SK-N-SH (cell line): ENCODE measurements at regions not wholly inside any gene's neighbourhood (a gene's known extent, or its start where the extent isn't known, plus 50 kb on each side); places are given as distances from the start of the nearest gene placed in this dataset.
A peak's percentile ranks its signal among the peaks of the same experiment; 100 is the strongest.

Experiments
- CTCF ChIA-PET: fragments of 300-600, 350-600 bp; formaldehyde crosslinking; extraction: SDS; loops from one replicate; lab custom pipeline; 2021; lab: Yijun Ruan, JAX
- POLR2A ChIA-PET: fragments of 350-600 bp; sonication (Branson Sonifier 250); formaldehyde crosslinking; extraction: SDS; loops from one replicate; lab custom pipeline; 2020; ENCODE audit warnings: antibody characterized with exemption, inconsistent platforms; lab: Yijun Ruan, JAX
- DNase-seq: peaks from one replicate; pipeline ENCODE4 v3.0.0; 2012
- H2AFZ ChIP-seq: fragments of 200-600 bp; sonication (generic); 2 replicates; pipeline ENCODE4 v1.8.1; 2016; ENCODE audit warnings: antibody characterized with exemption, mild to moderate bottlenecking, low read depth
- H3F3A ChIP-seq: fragments of 200-600 bp; sonication (generic); replicated peaks from 2 replicates; pipeline ENCODE3; 2016; ENCODE audit warnings: antibody characterized with exemption, mild to moderate bottlenecking; ENCODE audit not compliant: insufficient read depth
- H3K27ac ChIP-seq, 2 experiments: fragments of 200-500 bp in 1 of 2; fragments of 200-600 bp in 1 of 2; sonication (Bioruptor generic) in 1 of 2; sonication (generic), shearing (Covaris generic) in 1 of 2; 2 replicates each; pipeline versions ENCODE4 v1.5.1 to v1.6.1; 2014 to 2016; ENCODE audit warnings: low read depth in 2 of 2, inconsistent platforms in 1 of 2, low read length in 1 of 2, mild to moderate bottlenecking in 1 of 2, mixed read lengths in 1 of 2
- H3K27me3 ChIP-seq: fragments of 200-600 bp; sonication (generic), shearing (Covaris generic); 2 replicates; pipeline ENCODE4 v1.6.1; 2016; ENCODE audit warnings: mixed run types; ENCODE audit not compliant: insufficient read depth
- H3K36me3 ChIP-seq, 2 experiments: fragments of 200-500 bp in 1 of 2; fragments of 200-600 bp in 1 of 2; sonication (Bioruptor generic) in 1 of 2; sonication (generic) in 1 of 2; replicated peaks in 1 of 2; 2 replicates each; pipeline versions ENCODE3 to v1.5.1; 2014 to 2016; ENCODE audit warnings: low read length in 1 of 2, mild to moderate bottlenecking in 1 of 2; ENCODE audit not compliant: insufficient read depth in 2 of 2, control insufficient read depth in 1 of 2
- H3K4me1 ChIP-seq, 2 experiments: fragments of 200-500 bp in 1 of 2; fragments of 200-600 bp in 1 of 2; sonication (Bioruptor generic) in 1 of 2; sonication (generic), shearing (Covaris generic) in 1 of 2; 2 replicates each; pipeline versions ENCODE4 v1.5.1 to v1.6.1; 2014 to 2016; ENCODE audit warnings: low read depth in 1 of 2, low read length in 1 of 2, mixed run types in 1 of 2; ENCODE audit not compliant: insufficient read depth in 2 of 2, control insufficient read depth in 1 of 2
- H3K4me2 ChIP-seq: fragments of 200-600 bp; sonication (generic), shearing (Covaris generic); 2 replicates; pipeline ENCODE4 v1.6.1; 2017; ENCODE audit warnings: mixed run types
- H3K4me3 ChIP-seq, 2 experiments: fragments of 200-500 bp in 1 of 2; fragments of 200-600 bp in 1 of 2; sonication (Bioruptor generic) in 1 of 2; sonication (generic), shearing (Covaris generic) in 1 of 2; 2 replicates each; pipeline versions ENCODE4 v1.5.1 to v1.8.1; 2014 to 2016; ENCODE audit warnings: low read depth in 2 of 2, inconsistent platforms in 1 of 2, low read length in 1 of 2, mild to moderate bottlenecking in 1 of 2, mixed read lengths in 1 of 2, moderate library complexity in 1 of 2
- H3K79me2 ChIP-seq: fragments of 200-600 bp; sonication (generic); 2 replicates; pipeline ENCODE4 v1.8.1; 2017; ENCODE audit warnings: mild to moderate bottlenecking; ENCODE audit not compliant: insufficient read depth
- H3K9ac ChIP-seq: fragments of 200-600 bp; sonication (generic); 2 replicates; pipeline ENCODE4 v1.6.1; 2017; ENCODE audit warnings: mixed run types
- H3K9me2 ChIP-seq: fragments of 200-600 bp; sonication (generic); 2 replicates; pipeline ENCODE4 v1.6.1; 2017; ENCODE audit warnings: mixed run types
- H3K9me3 ChIP-seq: fragments of 200-600 bp; sonication (generic); 2 replicates; pipeline ENCODE4 v1.6.1; 2017; ENCODE audit warnings: mixed run types, mild to moderate bottlenecking, moderate library complexity
- H4K20me1 ChIP-seq: fragments of 200-600 bp; sonication (generic); 2 replicates; pipeline ENCODE4 v1.6.1; 2017; ENCODE audit warnings: mild to moderate bottlenecking, mixed run types; ENCODE audit not compliant: insufficient read depth
- CHD2 ChIP-seq: fragments of 150-350 bp; IDR thresholded peaks from 2 replicates; pipeline ENCODE4 v1.6.1; 2018; ENCODE audit warnings: low read length; ENCODE audit not compliant: partially characterized antibody
- EP300 ChIP-seq, 2 experiments: IDR thresholded peaks; 2 replicates each; pipeline versions ENCODE4 v1.4.0 to v1.6.1; 2012; ENCODE audit warnings: borderline replicate concordance in 1 of 2, low read depth in 1 of 2, low read length in 1 of 2
- EZH2phosphoT487 ChIP-seq: fragments of 200-600 bp; sonication (generic); IDR thresholded peaks from 2 replicates; pipeline ENCODE4 v1.6.1; 2017; ENCODE audit warnings: low read depth, mixed run types, mild to moderate bottlenecking, antibody characterized with exemption, moderate library complexity, borderline replicate concordance
- FOXJ3 ChIP-seq: sonication (generic); formaldehyde crosslinking; IDR thresholded peaks from 2 replicates; pipeline ENCODE4 v1.5.1; 2020; ENCODE audit warnings: mild to moderate bottlenecking, missing genetic modification reagents
- GATA2 ChIP-seq: sonication (generic); formaldehyde crosslinking; IDR thresholded peaks from 2 replicates; pipeline ENCODE4 v1.5.0; 2020; ENCODE audit warnings: mild to moderate bottlenecking, missing genetic modification reagents
- JUND ChIP-seq: IDR thresholded peaks from 2 replicates; pipeline ENCODE4 v1.4.0; 2012
- NFIC ChIP-seq: IDR thresholded peaks from 2 replicates; pipeline ENCODE4 v1.4.0; 2012; ENCODE audit warnings: borderline replicate concordance
- POLR2AphosphoS5 ChIP-seq: IDR thresholded peaks from 2 replicates; pipeline ENCODE4 v1.6.1; 2012; ENCODE audit warnings: low read depth, low read length
- RAD21 ChIP-seq: IDR thresholded peaks from 2 replicates; pipeline ENCODE4 v1.6.1; 2012; ENCODE audit warnings: mild to moderate bottlenecking, low read length
- RFX5 ChIP-seq: IDR thresholded peaks from 2 replicates; pipeline ENCODE4 v1.6.1; 2012; ENCODE audit warnings: mild to moderate bottlenecking, improper control_type of control experiment, low read length
- SIN3A ChIP-seq: IDR thresholded peaks from 2 replicates; pipeline ENCODE4 v1.6.1; 2012; ENCODE audit warnings: low read depth, mild to moderate bottlenecking, low read length, moderate library complexity, borderline replicate concordance
- SMC3 ChIP-seq: IDR thresholded peaks from 2 replicates; pipeline ENCODE4 v1.6.1; 2012; ENCODE audit warnings: low read depth, low read length, improper control_type of control experiment
- TAF1 ChIP-seq: IDR thresholded peaks from 2 replicates; pipeline ENCODE4 v1.6.1; 2012; ENCODE audit warnings: low read depth, mild to moderate bottlenecking, low read length, moderate library complexity, borderline replicate concordance
- TEAD4 ChIP-seq: IDR thresholded peaks from 2 replicates; pipeline ENCODE4 v1.4.0; 2012; ENCODE audit warnings: mild to moderate bottlenecking, borderline replicate concordance; ENCODE audit not compliant: insufficient read depth
- WGBS: methylation state at CpG from one replicate; pipeline ENCODE4 v1.1.6; 2017; ENCODE audit warnings: low lambda C conversion rate; 5-methylcytosine and 5-hydroxymethylcytosine counted together
- TF ChIP-seq, protein P1 (sequence below): fragments of 200-600 bp; sonication (generic); IDR thresholded peaks from 2 replicates; pipeline ENCODE4 v1.6.1; 2017; ENCODE audit warnings: antibody characterized with exemption, mild to moderate bottlenecking, moderate library complexity
- TF ChIP-seq, protein P2 (sequence below): fragments of 150-350 bp; IDR thresholded peaks from 2 replicates; pipeline ENCODE4 v1.6.1; 2017; ENCODE audit warnings: antibody characterized with exemption, low read length, low read depth, borderline replicate concordance
- TF ChIP-seq, protein P3 (sequence below): IDR thresholded peaks from 2 replicates; pipeline ENCODE4 v1.4.0; 2012; ENCODE audit warnings: low read depth
- TF ChIP-seq, protein P4 (sequence below): IDR thresholded peaks from 2 replicates; pipeline ENCODE4 v1.4.0; 2012; ENCODE audit warnings: low read depth, borderline replicate concordance

DNA sequence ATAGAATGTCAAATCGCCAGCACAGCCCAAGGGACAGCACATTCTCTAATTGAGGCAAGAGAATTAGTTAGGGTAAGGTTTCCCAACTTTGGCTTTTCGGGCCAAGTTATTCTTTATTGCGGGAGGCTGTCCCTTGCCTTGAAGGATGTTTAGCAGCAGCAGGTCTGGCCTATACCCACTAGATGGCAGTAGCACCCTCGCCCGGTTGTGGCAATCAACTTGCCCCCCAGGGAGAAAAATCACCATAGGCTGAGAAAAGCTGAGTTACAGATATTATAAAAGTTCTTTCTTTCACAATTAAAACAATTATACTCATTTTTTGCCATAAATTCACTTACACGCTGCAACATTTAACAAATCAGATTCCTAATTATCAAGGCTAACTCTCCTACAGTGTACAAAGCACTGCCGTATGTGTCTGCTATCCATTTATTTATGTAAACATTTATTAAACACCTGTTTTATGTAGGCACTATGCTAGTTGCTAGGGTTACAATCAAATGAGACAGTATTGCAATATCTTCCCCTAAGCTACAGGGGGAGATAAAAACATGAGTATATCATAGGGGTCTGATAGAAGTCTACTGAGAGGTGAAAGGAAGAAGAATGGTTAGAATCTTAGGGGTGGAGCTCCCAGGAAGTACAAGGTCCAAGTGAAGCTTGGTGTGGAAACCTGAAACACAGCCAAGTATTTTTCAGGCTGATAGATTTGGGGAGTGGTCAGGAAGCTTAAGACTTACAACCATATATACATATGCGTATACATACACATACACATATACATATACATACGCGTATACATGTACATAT, 452.3 kb downstream of the RAB38 start:
- H3K36me3 ChIP-seq, result no peaks in the 10 kb centered on the region
- POLR2A ChIA-PET, result no interaction called here
- 33% methylated on average over 10 of the region's 10 CpGs for WGBS
- no peak for TF ChIP-seq SIN3A
- peak; percentile 35 for TF ChIP-seq RAD21
- no peak for TF ChIP-seq NFIC
- TF ChIP-seq SMC3, result peak; percentile 38
- TF ChIP-seq, protein P1, sequence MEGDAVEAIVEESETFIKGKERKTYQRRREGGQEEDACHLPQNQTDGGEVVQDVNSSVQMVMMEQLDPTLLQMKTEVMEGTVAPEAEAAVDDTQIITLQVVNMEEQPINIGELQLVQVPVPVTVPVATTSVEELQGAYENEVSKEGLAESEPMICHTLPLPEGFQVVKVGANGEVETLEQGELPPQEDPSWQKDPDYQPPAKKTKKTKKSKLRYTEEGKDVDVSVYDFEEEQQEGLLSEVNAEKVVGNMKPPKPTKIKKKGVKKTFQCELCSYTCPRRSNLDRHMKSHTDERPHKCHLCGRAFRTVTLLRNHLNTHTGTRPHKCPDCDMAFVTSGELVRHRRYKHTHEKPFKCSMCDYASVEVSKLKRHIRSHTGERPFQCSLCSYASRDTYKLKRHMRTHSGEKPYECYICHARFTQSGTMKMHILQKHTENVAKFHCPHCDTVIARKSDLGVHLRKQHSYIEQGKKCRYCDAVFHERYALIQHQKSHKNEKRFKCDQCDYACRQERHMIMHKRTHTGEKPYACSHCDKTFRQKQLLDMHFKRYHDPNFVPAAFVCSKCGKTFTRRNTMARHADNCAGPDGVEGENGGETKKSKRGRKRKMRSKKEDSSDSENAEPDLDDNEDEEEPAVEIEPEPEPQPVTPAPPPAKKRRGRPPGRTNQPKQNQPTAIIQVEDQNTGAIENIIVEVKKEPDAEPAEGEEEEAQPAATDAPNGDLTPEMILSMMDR, result peak; percentile 81
- TF ChIP-seq, all 33 proteins: peak for 3
- Histone ChIP-seq H3K27me3 (no peaks in the 10 kb centered on the region; the same call in 1 of the 2 replicates), H3K9me2 (no peaks in the 10 kb centered on the region), H2AFZ (no peak overlapping the region), H3K79me2 (no peaks in the 10 kb centered on the region), H3K4me1 (no peaks in the 10 kb centered on the region), H3F3A (no peaks in the 10 kb centered on the region), H3K9me3 (no peaks in the 10 kb centered on the region), H3K27ac (no peak overlapping the region), H3K4me3 (no peak overlapping the region), H4K20me1 (no peaks in the 10 kb centered on the region), H3K4me2 (no peak overlapping the region), H3K9ac (no peak overlapping the region)
- peak; percentile 5 for DNase-seq
- CTCF ChIA-PET, result interaction anchor here (0.8 to 1.9 kb wide), 13 partner anchors 8 to 66 kb away, joined by 3 to 7 read pairs (median 5); no protein-coding TSS in a partner anchor

DNA sequence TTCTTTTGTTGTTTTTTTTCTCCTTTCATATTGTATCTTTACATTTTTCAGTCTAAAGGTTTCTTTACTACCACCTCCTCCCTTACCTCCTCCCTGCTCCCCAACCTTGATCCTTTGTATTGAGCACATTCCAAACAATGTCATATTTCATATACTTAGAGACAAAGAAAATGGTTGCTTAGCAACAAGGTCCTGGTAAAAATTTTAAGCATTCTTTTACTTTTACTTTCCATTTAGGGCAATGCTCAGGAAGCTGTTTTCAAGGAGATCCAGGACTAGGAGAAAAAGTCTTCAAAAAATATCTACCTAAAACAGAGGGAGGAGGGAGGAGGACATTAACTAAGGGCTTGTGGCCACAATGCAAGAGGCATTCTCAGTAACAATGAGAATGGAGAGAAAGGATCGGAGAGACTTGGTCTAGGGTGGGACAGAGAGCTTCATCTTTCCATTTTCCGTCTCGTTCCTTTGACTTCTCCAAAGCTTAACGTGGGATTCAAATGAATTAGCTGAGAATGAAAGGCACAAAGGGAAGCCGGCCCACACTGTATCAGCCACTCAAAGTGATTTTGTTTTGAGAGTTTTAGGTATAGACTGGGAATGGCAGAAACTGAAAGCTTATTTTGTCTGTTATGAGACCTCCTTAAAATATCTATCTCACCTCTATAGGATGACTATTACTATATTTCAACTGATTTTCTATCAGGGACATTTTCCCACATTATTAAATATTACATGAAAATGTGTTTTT, 455.7 kb downstream of the RAB38 start:
- H3K9ac ChIP-seq, result peak overlapping the region; percentile 17; the same call in 1 of the 2 replicates
- TF ChIP-seq RFX5, result no peak
- TF ChIP-seq EP300 (IDR thresholded peaks at IDR 0.05; ENCODE audit: borderline replicate concordance in 1 of 2, low read depth in 1 of 2, low read length in 1 of 2), result no peak
- TF ChIP-seq POLR2AphosphoS5, result no peak
- no peak for TF ChIP-seq SMC3
- no peak for TF ChIP-seq JUND
- no peak for TF ChIP-seq FOXJ3 (CRISPR knock-in tag)
- no peak for TF ChIP-seq EZH2phosphoT487
- no peak for TF ChIP-seq TEAD4
- no peak for TF ChIP-seq TAF1
- TF ChIP-seq, protein P2, sequence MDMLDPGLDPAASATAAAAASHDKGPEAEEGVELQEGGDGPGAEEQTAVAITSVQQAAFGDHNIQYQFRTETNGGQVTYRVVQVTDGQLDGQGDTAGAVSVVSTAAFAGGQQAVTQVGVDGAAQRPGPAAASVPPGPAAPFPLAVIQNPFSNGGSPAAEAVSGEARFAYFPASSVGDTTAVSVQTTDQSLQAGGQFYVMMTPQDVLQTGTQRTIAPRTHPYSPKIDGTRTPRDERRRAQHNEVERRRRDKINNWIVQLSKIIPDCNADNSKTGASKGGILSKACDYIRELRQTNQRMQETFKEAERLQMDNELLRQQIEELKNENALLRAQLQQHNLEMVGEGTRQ, result no peak
- TF ChIP-seq, protein P1, result no peak
- TF ChIP-seq, protein P3, sequence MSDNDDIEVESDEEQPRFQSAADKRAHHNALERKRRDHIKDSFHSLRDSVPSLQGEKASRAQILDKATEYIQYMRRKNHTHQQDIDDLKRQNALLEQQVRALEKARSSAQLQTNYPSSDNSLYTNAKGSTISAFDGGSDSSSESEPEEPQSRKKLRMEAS, result no peak
- TF ChIP-seq, protein P4, sequence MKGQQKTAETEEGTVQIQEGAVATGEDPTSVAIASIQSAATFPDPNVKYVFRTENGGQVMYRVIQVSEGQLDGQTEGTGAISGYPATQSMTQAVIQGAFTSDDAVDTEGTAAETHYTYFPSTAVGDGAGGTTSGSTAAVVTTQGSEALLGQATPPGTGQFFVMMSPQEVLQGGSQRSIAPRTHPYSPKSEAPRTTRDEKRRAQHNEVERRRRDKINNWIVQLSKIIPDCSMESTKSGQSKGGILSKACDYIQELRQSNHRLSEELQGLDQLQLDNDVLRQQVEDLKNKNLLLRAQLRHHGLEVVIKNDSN, result no peak
- TF ChIP-seq SIN3A, result no peak
- no peak for TF ChIP-seq CHD2
- no peak for TF ChIP-seq GATA2 (CRISPR knock-in tag)
- no peaks in the 10 kb centered on the region for H3K9me2 ChIP-seq
- 17% methylated on average over 5 of the region's 5 CpGs for WGBS
- H3F3A ChIP-seq, result no peaks in the 10 kb centered on the region
- no peak for DNase-seq
- H3K9me3 ChIP-seq, result no peaks in the 10 kb centered on the region
- CTCF ChIA-PET, result interaction anchor here (0.8 kb wide), 1 partner anchor 366 kb away, joined by 4 read pairs; no protein-coding TSS in a partner anchor
- no peaks in the 10 kb centered on the region for H3K36me3 ChIP-seq
- no peaks in the 10 kb centered on the region for H4K20me1 ChIP-seq
- no peak overlapping the region for H3K27ac ChIP-seq
- H3K4me2 ChIP-seq, result peak overlapping the region; percentile 66
- H3K4me1 ChIP-seq, result no peaks in the 10 kb centered on the region
- H3K4me3 ChIP-seq, result peak overlapping the region; percentile 14 to 47; a peak in 3 of 4 replicates
- H3K27me3 ChIP-seq, result no peaks in the 10 kb centered on the region; the same call in 1 of the 2 replicates
- H3K79me2 ChIP-seq, result no peaks in the 10 kb centered on the region
- peak overlapping the region; percentile 20; the same call in 1 of the 2 replicates for H2AFZ ChIP-seq
- POLR2A ChIA-PET, result no interaction called here
